Hepatic stellate cell (primary cell): ENCODE measurements at regions not wholly inside any gene's neighbourhood (a gene's known extent, or its start where the extent isn't known, plus 50 kb on each side); places are given as distances from the start of the nearest gene placed in this dataset.

Experiments used
- DNase-seq: peaks from one replicate; pipeline ENCODE4 v3.0.0; 2011; ENCODE audit warnings: low spot score

DNA sequence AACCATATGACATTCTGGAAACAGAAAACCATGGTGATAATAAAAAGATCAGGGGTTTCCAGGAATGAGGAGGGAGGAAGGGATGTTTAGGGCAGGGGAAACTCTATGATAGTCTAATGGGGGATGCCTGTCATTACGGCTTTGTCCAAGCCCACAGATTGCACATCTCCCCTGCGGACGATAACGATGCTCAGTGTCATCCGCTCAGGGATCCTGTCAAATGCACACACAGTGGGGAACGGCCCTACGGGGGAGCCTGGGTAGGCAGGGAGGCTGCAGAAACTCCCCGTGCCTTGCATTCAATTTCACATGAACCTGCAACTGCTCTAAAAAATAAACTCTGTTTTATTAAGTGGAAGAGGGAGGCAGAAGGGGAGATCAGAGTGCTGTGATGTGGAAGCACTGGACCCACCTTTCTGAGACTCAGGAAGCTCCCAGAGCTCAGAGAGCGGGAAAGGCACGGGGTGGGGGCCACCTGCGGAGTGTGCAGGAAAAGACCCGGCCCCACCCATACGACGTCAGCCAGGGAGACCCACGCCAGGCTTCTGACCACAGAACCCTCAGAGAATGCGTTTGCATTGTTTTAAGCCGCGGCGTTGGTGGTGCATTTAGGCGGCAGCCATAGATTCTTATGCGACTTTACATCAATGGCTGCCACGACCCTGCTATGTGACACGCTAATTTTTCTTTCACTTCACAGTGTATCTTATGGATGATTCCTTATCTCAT is 543.5 kb downstream of the BRD1 start:
- DNase-seq: no peak

DNA sequence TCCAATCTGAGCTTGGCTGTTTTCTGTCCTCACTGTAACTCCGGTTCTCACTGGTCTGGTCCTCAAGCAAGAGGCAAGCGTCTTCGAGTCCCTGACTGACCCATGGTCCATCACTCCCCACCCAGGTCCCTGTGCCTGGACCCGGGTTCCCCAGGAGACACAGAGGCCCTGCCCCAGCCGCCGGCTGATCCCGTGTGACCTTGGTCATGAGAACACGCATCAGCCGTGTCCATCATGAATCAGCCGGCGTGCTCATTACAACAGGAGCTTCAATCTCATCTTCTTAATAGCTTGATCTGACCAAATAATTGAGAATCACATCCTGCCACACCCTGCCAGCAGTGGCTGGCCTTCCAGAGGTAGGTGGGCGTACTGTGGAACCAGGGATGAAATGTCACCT is 545.1 kb downstream of the BRD1 start:
- no peak for DNase-seq

DNA sequence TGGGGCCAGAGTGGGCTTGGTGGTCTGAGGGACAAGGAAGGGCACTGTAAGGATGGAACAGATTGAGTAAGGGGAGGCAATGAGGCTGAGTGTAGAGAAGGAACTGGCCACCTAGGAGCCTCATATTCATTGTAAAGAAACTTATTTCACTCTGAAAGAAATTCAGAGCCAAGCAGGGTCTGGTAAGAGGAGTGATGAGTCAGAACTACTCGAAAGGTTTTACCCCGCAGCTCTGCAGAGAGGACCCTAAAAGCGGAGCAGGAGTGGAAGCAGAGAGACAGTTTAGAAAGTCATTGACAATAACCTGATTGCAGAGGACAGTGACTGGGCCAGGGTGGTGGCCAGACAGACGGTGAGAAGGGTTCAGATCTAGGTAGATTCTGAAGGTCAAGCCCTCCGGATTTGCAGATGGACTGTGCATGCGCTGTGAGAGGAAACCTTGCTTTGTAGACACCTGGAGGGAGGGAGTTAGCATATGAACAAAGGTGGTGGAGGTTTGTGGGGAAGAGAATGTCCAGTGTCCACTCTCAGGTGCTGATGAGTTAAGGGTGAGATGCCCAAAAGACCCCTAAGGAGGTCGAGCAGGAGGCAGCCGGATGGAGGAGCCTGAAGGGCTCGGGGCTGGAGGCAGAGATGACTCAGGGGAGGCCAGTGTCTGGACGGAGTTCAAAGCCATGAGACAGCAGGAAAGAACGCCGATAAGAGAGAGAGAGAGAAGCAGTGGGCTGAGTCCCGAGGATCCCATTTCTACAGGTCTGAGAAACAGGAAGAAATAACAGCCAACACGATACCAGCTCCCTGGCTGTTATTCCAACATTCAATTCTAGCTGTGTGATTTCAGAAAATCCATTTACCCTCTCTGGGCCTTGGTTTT is 546.0 kb downstream of the BRD1 start:
- no peak for DNase-seq

DNA sequence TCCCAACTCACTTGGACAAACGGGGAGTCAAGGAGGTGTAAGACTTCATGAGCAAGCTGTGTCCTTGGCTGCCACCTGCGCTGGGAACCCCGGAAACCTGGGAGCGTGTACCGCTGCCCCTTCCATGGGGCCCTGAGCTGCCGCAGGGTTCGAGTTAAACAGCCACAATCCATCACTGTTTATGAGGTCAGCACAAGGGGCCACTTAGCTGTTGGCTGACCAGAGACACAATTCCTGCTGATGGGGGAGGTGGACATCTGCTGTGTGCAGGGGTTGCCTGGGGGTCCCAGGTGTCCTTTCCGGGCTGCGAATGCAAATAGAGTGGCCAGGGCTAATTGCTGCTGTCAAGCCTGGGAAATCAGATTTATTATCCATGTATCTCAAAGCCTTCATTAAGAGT is 549.3 kb downstream of the BRD1 start:
- no peak for DNase-seq

DNA sequence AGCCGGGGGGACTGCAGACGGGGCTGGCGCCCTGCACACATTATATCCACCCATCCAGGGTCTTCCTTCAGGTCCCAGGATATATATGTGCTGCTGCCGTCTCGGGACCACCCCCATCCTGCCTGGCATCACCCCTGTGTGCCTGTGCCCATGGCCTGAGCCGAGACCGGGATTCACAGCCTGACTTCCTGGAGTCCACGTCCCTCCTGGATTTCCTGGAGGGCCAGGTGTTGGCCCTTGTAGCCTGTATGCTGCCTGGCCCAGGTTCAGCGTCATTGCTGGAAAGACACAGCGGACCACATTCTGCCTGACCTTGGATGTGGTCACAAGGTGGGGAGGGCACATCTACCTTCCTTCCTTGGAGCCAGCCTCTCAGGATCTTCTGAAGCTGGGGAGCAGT is 551.1 kb downstream of the BRD1 start:
- DNase-seq: no peak

DNA sequence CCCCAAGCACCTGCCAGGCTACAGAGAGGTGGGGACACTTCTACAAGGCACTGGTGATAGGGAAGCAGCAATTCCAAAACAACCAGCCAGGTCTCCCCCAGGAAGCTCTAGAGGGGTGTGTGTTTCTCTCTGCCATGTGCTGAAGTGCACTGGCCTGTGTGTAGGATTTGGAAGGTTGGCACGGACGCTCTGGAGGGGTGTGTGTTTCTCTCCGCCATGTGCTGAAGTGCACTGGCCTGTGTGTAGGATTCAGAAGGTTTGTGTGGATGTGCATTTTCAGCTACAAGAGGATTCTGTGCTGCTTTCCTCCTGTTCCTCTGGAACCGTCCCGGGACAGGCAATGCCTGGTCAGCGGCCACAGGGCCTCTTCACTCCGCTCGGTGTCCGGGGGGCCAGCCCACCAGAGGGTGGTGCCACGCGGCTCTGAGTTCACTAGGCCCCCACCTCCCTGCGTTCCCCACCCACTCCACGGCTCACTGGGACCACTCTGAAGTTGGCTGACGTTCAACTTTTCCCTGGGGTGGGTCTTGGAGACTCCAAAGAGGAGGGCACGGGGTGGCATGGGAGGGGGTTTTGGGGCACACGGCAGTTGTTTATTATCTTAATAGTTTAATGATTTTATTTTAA is 552.8 kb downstream of the BRD1 start:
- no peak for DNase-seq

DNA sequence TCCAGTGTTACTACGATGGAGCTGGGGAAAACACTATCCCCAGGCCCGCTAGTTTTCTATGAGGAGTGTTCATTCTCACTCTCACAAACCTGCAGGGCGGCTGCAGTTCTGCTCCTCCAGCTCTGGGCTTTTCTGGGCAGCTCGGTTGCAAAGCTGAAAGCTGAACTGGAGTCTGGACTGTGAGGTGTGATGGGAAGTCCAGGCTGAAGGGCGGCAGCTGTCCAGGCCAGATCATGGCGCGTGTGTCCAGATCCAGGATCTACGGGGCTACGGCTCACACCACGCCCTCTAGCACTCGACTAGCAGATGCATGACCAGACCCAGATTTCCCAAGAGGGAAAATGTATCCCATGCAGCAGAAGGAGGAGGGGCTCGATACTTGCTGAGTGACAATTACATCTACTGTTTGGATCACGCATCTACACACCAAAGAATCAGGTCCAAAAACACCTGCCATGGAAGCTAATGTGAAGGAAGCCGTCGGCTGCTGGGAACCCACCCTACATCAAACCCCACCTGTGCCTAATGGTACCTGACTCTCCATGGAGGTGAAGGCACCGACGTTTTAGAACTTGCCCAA is 555.0 kb downstream of the BRD1 start:
- no peak for DNase-seq

DNA sequence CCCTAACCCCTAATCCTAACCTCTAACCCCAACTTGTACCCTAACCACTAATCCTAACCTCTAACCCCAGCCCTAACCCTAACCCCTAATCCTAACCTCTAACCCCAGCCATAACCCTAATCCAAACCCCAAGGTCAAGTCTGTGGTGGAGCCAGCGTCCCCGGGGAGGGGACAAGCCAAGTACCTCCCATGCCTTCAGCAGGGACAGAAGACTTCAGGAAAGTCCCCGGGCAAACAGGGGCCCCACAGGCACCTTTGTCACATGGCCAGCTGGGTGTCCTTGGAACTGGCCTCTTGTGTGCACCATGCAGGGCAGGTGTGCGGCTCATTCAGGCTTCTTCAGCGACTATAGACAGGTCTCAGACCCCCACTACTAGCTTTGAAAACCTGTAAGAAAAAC is 555.8 kb downstream of the BRD1 start:
- no peak for DNase-seq

DNA sequence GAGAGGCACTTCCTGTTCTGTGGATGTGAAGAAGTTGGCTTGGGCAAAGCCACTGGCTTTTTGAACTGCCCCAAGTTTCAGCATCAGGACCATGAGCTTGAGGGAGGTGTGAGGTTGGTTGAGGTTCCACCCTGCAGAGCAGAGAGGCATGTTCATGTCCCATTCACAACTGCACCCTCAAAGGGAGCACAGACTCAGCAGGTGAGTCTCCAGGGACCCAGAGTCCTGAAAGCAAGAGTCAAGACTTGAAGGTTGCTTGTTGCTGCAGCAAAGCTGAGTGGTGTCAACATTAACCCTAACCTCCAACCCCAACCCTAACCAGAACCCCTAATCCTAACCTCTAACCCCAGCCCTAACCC is 556.3 kb downstream of the BRD1 start:
- no peak for DNase-seq

DNA sequence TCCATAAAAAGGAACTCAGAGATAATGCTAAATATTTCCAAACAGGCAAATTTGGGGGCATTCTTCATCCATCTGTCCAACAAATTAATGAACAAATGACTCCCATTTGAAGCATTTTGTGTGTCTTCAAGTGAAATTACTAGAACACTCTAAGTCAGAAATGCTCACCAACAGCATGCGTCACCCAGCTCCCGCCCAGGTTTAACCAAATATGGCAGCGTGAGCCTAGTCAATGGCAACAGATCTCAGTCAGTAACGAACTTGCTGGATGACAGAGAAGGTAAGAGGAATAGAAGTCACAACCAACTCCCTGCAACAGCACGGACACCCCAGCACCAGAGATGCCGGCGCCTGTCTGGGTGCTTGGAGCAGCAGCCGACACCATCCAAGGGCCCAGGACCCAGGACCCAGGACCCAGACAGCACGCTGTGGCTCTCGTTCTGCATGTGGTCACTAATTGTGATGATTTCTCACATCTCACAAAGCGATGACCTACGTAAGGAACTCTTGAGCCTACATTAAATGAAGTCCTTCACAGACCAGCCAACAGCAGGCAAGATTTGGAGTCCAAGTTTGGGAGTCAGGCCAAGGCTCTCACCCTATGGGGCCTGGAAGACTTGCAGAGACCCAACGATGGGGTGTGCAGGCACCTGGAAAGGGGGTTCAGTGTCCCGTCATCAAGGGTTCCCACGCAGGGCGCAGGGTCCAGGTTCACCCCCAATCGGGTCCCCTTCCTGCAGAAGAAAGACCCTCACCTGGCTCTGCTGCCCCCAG is 556.9 kb downstream of the BRD1 start:
- DNase-seq: no peak

DNA sequence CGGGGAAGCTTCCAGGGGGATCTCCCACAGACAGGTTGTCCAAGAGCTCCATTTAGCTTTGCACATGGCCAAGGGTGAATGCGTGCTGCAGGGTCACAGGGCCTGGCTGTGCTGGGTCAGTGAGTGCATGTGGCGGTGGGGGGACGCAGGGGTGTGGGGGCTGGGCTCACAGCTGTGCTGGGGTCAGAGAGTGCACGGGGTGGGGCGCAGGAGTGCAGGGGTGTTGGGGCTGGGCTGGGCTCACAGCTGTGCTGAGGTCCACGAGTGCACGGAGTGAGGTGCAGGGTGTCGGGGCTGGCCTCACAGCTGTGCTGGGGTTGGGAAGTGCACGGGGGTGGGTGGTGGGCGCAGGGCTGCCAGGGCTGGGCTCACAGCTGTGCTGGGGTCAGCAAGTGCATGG is 557.7 kb downstream of the BRD1 start:
- DNase-seq: no peak

DNA sequence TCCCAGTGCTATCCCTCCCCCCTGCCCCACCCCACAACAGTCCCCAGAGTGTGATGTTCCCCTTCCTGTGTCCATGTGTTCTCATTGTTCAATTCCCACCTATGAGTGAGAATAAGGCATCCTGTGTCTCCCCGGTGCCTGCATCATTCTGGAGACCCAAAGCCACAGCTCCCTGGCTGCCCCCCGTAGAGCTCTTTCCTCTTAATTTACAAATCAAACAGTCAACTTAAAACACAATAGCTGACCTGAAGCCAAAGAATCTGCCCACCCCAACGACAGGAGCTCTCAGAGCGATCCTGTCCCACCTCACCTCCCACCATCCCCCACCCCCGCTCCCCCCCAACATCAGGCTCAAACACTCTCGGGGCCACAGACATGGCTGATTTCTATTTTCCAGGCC is 558.3 kb downstream of the BRD1 start:
- DNase-seq: no peak

DNA sequence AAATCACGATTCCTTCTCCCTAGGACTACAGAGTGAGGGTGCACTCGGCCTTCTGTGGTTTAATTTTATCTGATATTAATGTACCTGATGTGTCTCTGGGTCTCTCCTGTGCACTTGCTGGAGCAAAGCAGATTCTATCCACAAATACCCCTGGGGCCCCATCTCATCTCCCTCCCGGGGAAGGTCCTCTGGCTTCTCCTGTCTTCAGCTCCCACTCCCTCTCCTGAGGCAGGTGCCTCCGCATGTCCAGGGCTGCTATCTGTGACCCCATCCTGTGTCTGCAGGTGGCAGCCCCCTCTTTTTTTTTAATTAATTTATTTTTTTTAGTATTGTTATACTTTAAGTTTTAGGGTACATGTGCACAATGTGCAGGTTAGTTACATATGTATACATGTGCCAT is 558.7 kb downstream of the BRD1 start:
- no peak for DNase-seq

DNA sequence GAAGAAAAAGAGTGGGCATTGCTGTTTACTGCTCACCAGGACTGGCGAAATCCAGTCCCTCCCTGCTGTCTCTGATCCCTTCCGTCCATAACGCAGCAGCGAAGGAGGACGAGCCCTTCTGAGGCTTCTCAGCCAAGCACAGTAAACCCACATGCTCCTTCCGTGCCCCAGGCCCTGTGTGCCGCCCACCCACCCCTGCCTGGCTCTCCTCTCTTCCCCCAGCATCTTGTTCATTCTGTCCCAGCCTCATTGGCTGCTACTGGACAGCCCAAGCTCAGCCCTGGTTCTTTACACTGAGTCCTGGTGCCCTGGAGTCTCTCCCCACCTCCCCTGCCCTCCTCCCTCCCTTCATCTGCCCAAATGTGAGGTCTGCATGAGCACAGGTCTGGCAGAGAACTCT is 559.7 kb downstream of the BRD1 start:
- no peak for DNase-seq

DNA sequence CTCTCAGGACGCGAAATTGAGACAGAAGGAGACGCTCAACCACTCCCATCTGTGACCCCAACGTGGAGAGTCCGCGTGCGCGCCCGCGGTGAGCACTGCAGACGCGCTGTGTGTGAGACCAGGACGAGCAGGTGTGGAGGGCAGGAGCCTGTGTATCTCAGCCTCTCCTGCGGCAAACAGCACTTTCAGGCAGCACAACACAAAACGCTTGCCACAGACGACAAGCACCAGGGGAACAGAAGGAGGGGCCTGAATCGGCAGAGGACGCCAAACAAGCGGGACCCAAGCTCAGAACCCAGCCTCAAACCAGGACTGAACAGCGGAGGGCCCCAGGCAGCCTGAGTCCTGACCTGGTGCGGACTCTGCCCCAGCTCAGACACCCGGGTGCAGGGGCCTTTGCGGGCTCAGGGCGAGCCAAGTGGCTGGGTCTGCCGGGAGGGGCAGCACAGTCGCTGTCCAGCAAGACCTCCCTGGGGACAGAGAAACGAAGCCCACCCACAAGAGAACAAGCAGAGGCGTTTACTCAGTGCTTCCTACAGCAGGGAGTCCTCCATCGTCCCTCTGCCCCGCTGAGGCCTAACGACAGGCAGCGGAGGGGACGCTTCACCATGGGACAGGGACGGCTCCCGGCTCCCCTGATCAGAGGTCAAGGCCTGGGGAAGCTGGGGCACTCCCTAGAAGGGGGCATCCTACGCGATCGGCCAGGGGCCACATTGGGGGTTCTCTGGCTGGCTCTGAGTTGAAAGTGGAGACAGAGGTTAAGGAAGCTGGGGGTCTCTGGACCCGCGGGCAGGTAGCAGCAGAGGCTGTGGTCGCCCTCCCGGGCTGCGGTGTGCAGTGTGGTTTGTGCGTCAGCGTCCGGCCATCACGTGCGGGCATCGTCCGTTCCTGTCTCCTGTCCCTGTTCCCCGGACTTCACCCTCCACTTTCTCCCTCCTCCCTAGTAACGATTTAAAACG is 560.8 kb downstream of the BRD1 start:
- no peak for DNase-seq

DNA sequence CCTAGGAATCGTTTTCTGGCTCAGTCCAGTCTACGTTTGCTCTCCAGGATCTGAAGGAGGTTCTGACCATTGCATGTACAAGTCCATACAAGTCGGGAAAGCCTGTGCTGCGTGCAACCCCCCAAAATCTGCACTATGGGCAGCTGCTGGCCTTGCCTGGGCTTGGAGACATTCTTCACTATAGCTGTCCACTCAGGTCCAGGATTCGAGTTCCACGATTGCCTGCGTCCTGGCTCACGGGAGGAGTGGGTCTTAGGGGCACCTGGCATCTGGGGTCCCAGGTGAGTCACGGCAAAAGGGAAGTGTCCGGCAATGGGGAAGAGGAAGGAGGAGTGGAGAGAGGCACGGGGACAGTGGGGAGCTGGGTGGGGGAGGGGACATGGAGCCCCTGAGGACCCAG is 563.0 kb downstream of the BRD1 start:
- DNase-seq: no peak

DNA sequence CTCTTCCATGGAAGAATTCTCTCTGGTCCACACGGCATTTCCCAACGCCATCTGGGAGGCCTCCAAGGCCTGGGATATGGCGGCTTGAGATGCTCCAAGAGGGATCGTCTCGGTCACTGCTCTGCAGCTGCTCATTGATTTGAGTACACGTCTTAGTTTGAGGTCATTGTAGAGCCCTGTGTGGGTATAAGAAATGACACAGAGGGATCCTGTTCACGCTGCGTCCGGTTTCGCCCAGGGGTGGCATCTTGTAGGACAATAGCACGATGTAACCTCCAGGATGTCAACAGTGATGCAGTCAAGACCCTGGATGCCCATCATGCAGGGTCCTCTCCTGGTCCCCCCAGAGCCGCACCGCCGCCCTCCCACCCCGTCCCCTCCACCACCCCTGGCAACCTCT is 564.6 kb downstream of the BRD1 start:
- no peak for DNase-seq

DNA sequence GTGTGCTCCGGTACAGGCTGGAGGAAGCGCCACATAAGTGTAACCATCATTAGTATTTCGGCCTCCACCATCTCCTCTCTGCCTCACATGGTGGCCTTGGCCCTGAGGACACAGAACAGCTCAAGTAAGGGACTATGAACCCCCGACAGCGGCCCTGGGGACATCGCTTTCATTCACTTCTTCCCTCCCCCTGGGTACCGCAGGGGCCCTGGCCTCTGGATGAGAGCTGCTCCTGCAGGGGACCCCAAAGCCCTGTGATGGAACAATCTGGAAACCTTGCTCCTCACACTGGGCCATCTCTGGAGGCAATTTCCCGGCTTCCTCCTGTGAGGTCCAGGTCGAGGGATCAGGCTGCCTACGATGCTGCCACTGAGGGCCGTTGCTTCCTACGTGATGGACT is 565.5 kb downstream of the BRD1 start:
- no peak for DNase-seq

DNA sequence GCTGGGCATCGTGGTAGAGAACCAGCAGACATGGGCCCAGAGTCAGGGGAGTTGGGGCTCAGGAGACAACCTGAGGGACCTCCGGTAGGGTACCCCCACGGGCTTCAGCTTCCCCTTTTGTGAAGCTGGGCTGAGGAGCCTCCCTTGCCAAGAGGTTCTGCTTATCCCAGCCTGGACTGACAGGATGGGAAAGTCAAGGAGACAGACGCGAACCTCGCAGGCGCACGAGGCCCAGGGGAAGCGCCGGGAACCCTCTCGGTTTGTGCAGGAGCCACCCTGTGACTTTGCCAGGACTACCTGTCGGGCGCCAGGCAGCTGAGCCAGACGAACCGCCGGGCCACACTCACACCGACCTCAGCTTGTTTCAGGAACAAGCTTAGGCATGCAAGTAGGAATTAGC is 566.1 kb downstream of the BRD1 start:
- no peak for DNase-seq

DNA sequence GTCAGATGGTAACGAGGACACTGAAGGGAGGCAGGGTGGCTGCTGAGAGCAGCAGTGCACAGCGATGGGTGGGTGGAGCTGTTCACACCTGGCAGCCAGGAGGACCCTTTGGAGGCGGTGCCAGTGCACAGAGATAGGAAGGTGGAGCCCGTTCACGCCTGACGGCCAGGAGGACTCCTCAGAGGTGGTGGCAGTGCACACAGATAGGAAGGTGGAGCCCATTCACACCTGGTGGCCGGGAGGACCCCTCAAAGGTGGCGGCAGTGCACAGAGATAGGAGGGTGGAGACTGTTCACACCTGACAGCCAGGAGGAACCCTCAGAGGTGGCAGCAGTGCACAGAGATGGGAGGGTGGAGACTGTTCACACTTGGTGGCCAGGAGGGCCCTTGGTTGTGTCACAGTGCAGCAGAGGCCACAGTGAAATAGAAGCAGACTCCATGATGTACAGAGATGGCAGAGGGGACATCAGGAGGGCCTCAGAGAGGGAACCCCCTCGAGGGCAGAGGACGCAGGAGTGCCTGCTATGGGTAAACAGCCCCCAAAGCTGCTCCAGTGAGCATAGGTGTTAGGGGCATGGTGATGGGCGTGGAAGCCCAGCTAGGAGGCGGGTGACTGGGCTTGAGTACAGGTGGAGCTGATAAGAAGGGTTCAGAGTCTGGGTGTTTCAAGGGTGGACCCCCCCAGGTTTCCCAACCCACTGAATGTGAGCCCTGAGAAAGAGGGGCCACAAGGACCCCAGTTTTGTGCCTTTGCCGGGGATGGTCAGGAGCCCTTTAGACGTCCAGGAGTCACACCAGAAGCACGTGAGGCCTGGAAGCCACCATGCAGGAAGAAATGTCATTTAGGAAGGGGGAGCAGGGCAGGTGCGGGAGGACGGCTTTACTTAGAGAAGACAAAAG is 566.7 kb downstream of the BRD1 start:
- no peak for DNase-seq
